Activated naive CD4-positive, alpha-beta T cell treated with anti-CD3 and anti-CD28 coated beads, Interleukin-2, amount 10 ng/mL, durations not matched to agents 7 days and 5 days (primary cell): ENCODE measurements at regions not wholly inside any gene's neighbourhood (a gene's known extent, or its start where the extent isn't known, plus 50 kb on each side); places are given as distances from the start of the nearest gene placed in this dataset.

Experiments used
- CTCF ChIA-PET: fragments of 350-600 bp; sonication (Branson Sonifier 250); formaldehyde crosslinking; loops from one replicate; lab custom pipeline; 2021; ENCODE audit warnings: antibody characterized with exemption; lab: Charles Lee
- DNase-seq: peaks from one replicate; pipeline ENCODE4 v3.0.0-alpha.2; 2020
- H3K27ac Mint-ChIP-seq: one replicate; pipeline ENCODE4 v1.8.0; 2021; ENCODE audit warnings: mild to moderate bottlenecking, moderate library complexity, mixed read lengths
- H3K27me3 Mint-ChIP-seq: one replicate; pipeline ENCODE4 v1.8.0; 2021; ENCODE audit warnings: mild to moderate bottlenecking, mixed read lengths
- H3K36me3 Mint-ChIP-seq: one replicate; pipeline ENCODE4 v1.8.0; 2021; ENCODE audit warnings: mixed read lengths
- H3K4me1 Mint-ChIP-seq: one replicate; pipeline ENCODE4 v1.8.0; 2021; ENCODE audit warnings: mixed read lengths
- H3K4me3 Mint-ChIP-seq: one replicate; pipeline ENCODE4 v1.8.0; 2021; ENCODE audit warnings: mild to moderate bottlenecking, moderate library complexity, mixed read lengths
- H3K9me3 Mint-ChIP-seq: one replicate; pipeline ENCODE4 v1.8.0; 2021; ENCODE audit warnings: mixed read lengths

- Mint-ChIP-seq H3K27me3 (no peaks in the 10 kb centered on the region), H3K4me3 (no peak overlapping the region), H3K9me3 (no peaks in the 10 kb centered on the region), H3K36me3 (no peaks in the 10 kb centered on the region), H3K27ac (no peak overlapping the region), H3K4me1 (no peaks in the 10 kb centered on the region)
- no peak for DNase-seq
- CTCF ChIA-PET, result no interaction called here
Measured at GRCh38 chr7:85773116-85773728, 586.4 kb upstream of the SEMA3D start.

- CTCF ChIA-PET, result no interaction called here
- Mint-ChIP-seq H3K4me3 (no peak overlapping the region), H3K27ac (no peak overlapping the region), H3K36me3 (no peaks in the 10 kb centered on the region), H3K9me3 (no peaks in the 10 kb centered on the region), H3K27me3 (no peaks in the 10 kb centered on the region), H3K4me1 (no peaks in the 10 kb centered on the region)
- no peak for DNase-seq
Measured at GRCh38 chr7:85771516-85771915, 584.7 kb upstream of the SEMA3D start.

- H3K27ac Mint-ChIP-seq, result no peak overlapping the region
- H3K36me3 Mint-ChIP-seq, result no peaks in the 10 kb centered on the region
- H3K9me3 Mint-ChIP-seq, result no peaks in the 10 kb centered on the region
- CTCF ChIA-PET, result no interaction called here
- no peaks in the 10 kb centered on the region for H3K27me3 Mint-ChIP-seq
- H3K4me3 Mint-ChIP-seq, result no peak overlapping the region
- DNase-seq, result no peak
- no peaks in the 10 kb centered on the region for H3K4me1 Mint-ChIP-seq
Measured at GRCh38 chr7:85770332-85770731, 583.5 kb upstream of the SEMA3D start.

- Mint-ChIP-seq H3K4me3 (no peak overlapping the region), H3K4me1 (no peaks in the 10 kb centered on the region), H3K36me3 (no peaks in the 10 kb centered on the region), H3K27me3 (no peaks in the 10 kb centered on the region), H3K27ac (no peak overlapping the region), H3K9me3 (no peaks in the 10 kb centered on the region)
- no peak for DNase-seq
- CTCF ChIA-PET, result no interaction called here
Measured at GRCh38 chr7:85765698-85766298, 578.9 kb upstream of the SEMA3D start.

- Mint-ChIP-seq H3K4me1 (no peaks in the 10 kb centered on the region), H3K27ac (no peak overlapping the region), H3K27me3 (no peaks in the 10 kb centered on the region), H3K9me3 (no peaks in the 10 kb centered on the region), H3K4me3 (no peak overlapping the region), H3K36me3 (no peaks in the 10 kb centered on the region)
- DNase-seq, result no peak
- CTCF ChIA-PET, result interaction anchor here (1.0 kb wide), 1 partner anchor 15 kb away, joined by 3 read pairs; no protein-coding TSS in a partner anchor
Measured at GRCh38 chr7:85764034-85764433, 577.2 kb upstream of the SEMA3D start.

GRCh38 chr7:85757348-85757747 is 570.5 kb upstream of the SEMA3D start:
- Mint-ChIP-seq H3K36me3 (no peaks in the 10 kb centered on the region), H3K4me3 (no peak overlapping the region), H3K4me1 (no peaks in the 10 kb centered on the region), H3K27ac (no peak overlapping the region), H3K9me3 (peaks cover 2% of the 10 kb centered on the region), H3K27me3 (no peaks in the 10 kb centered on the region)
- no peak for DNase-seq
- CTCF ChIA-PET, result no interaction called here

DNA sequence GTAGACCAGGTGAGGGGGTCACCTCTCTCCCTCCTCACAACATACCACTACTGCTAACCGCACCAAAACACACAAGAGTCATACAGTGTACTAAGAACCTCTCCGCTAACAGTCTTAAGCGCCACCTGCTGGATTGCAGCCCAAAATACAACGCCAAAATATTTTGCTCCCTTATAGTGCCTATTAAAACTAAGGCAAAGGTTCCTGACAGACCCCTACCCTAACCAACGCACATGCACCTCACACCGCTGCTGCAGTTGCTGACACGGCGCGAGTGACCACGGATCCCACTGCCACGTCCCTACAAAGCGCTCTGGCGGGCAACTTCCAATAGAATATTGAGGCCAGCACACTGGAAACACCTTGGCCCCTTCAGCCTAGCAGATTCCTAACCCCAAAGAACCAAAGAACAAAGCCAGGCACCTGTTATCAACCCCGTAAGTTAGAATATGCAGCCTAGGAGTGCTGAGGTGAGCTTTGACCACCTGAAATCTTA is 563.6 kb upstream of the SEMA3D start:
- Mint-ChIP-seq H3K27me3 (no peaks in the 10 kb centered on the region), H3K9me3 (peaks cover 6% of the 10 kb centered on the region), H3K4me3 (no peak overlapping the region), H3K4me1 (no peaks in the 10 kb centered on the region), H3K36me3 (no peaks in the 10 kb centered on the region), H3K27ac (no peak overlapping the region)
- CTCF ChIA-PET, result no interaction called here
- DNase-seq, result peak; percentile 26

GRCh38 chr7:85749696-85750453 is 563.0 kb upstream of the SEMA3D start:
- Mint-ChIP-seq H3K4me1 (no peaks in the 10 kb centered on the region), H3K9me3 (peaks cover 6% of the 10 kb centered on the region), H3K27me3 (no peaks in the 10 kb centered on the region), H3K27ac (no peak overlapping the region), H3K4me3 (no peak overlapping the region), H3K36me3 (no peaks in the 10 kb centered on the region)
- CTCF ChIA-PET, result interaction anchor here (0.8 kb wide), 1 partner anchor 13 kb away, joined by 3 read pairs; no protein-coding TSS in a partner anchor
- DNase-seq, result no peak

GRCh38 chr7:85748861-85749260 is 562.0 kb upstream of the SEMA3D start:
- Mint-ChIP-seq H3K4me3 (no peak overlapping the region), H3K4me1 (no peaks in the 10 kb centered on the region), H3K27me3 (no peaks in the 10 kb centered on the region), H3K9me3 (peaks cover 6% of the 10 kb centered on the region), H3K36me3 (no peaks in the 10 kb centered on the region), H3K27ac (no peak overlapping the region)
- DNase-seq, result no peak
- CTCF ChIA-PET, result interaction anchor here (0.8 to 1.0 kb wide), 2 partner anchors 15 to 30 kb away, joined by 3 read pairs; no protein-coding TSS in a partner anchor

GRCh38 chr7:85737426-85737825 is 550.6 kb upstream of the SEMA3D start:
- DNase-seq, result no peak
- Mint-ChIP-seq H3K4me1 (no peaks in the 10 kb centered on the region), H3K27me3 (no peaks in the 10 kb centered on the region), H3K9me3 (peaks cover 6% of the 10 kb centered on the region), H3K4me3 (no peak overlapping the region), H3K36me3 (no peaks in the 10 kb centered on the region), H3K27ac (no peak overlapping the region)
- CTCF ChIA-PET, result no interaction called here

DNA sequence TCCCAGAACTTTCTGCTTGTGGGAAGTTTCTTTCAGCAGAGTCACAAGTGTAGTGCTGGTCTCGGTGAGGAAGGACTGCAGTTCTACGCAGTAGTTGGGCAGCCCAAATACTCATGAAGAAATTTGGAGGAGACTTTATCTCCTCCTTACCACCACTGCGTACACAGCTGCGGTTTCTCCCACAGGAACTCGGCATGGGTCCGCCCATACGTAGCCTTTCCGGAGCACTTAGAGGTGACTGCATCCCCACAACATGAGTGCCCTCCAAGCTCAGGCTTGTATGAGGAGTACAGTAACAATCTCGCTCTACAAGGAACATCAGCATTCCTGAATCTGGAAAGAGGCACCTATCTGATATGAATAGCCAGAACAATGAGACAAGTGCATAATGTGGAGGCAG is 549.2 kb upstream of the SEMA3D start:
- CTCF ChIA-PET, result no interaction called here
- peaks cover 10% of the 10 kb centered on the region for H3K9me3 Mint-ChIP-seq
- DNase-seq, result no peak
- no peak overlapping the region for H3K27ac Mint-ChIP-seq
- H3K4me1 Mint-ChIP-seq, result no peaks in the 10 kb centered on the region
- H3K36me3 Mint-ChIP-seq, result no peaks in the 10 kb centered on the region
- H3K27me3 Mint-ChIP-seq, result no peaks in the 10 kb centered on the region
- H3K4me3 Mint-ChIP-seq, result no peak overlapping the region

GRCh38 chr7:85734823-85735222 is 548.0 kb upstream of the SEMA3D start:
- no peaks in the 10 kb centered on the region for H3K36me3 Mint-ChIP-seq
- no peak for DNase-seq
- H3K9me3 Mint-ChIP-seq, result peaks cover 10% of the 10 kb centered on the region
- H3K27me3 Mint-ChIP-seq, result no peaks in the 10 kb centered on the region
- H3K4me3 Mint-ChIP-seq, result no peak overlapping the region
- no peak overlapping the region for H3K27ac Mint-ChIP-seq
- H3K4me1 Mint-ChIP-seq, result no peaks in the 10 kb centered on the region
- CTCF ChIA-PET, result no interaction called here

GRCh38 chr7:85733169-85733915 is 546.5 kb upstream of the SEMA3D start:
- H3K9me3 Mint-ChIP-seq, result peaks cover 10% of the 10 kb centered on the region
- no peaks in the 10 kb centered on the region for H3K36me3 Mint-ChIP-seq
- H3K27me3 Mint-ChIP-seq, result no peaks in the 10 kb centered on the region
- no peak overlapping the region for H3K4me3 Mint-ChIP-seq
- CTCF ChIA-PET, result no interaction called here
- DNase-seq, result no peak
- no peak overlapping the region for H3K27ac Mint-ChIP-seq
- no peaks in the 10 kb centered on the region for H3K4me1 Mint-ChIP-seq

GRCh38 chr7:85730012-85730411 is 543.2 kb upstream of the SEMA3D start:
- Mint-ChIP-seq H3K4me3 (no peak overlapping the region), H3K27ac (no peak overlapping the region), H3K27me3 (no peaks in the 10 kb centered on the region), H3K9me3 (peaks cover 10% of the 10 kb centered on the region), H3K36me3 (no peaks in the 10 kb centered on the region), H3K4me1 (no peaks in the 10 kb centered on the region)
- CTCF ChIA-PET, result no interaction called here
- no peak for DNase-seq
